ENCODE measurements at regions not wholly inside any gene's neighbourhood (a gene's known extent, or its start where the extent isn't known, plus 50 kb on each side); places are given as distances from the start of the nearest gene placed in this dataset.

GRCh38 chrX:99078301-99078700 is 1331.8 kb downstream of the PCDH19 start:
- DNase-seq (ENCODE audit: low spot score), result no peak

GRCh38 chrX:99077099-99077498 is 1333.0 kb downstream of the PCDH19 start:
- no peak for DNase-seq (ENCODE audit: low spot score)

- DNase-seq (ENCODE audit: low spot score), result no peak
These were observed 1336.5 kb downstream of the PCDH19 start for GRCh38 chrX:99073551-99073950.

- DNase-seq (ENCODE audit: low spot score), result no peak
These were observed 1358.4 kb downstream of the PCDH19 start for GRCh38 chrX:99051639-99052038.

- DNase-seq (ENCODE audit: low spot score), result no peak
These were observed 1376.7 kb downstream of the PCDH19 start for GRCh38 chrX:99033226-99033901.

- DNase-seq (ENCODE audit: low spot score), result no peak
These were observed 1399.1 kb downstream of the PCDH19 start for GRCh38 chrX:99010957-99011356.

- DNase-seq (ENCODE audit: low spot score), result no peak
These were observed 1408.8 kb downstream of the PCDH19 start for GRCh38 chrX:99001286-99001685.

- no peak for DNase-seq (ENCODE audit: low spot score)
These were observed 1447.1 kb downstream of the PCDH19 start for GRCh38 chrX:98962996-98963395.

- DNase-seq (ENCODE audit: low spot score), result no peak
These were observed 1454.1 kb downstream of the PCDH19 start for GRCh38 chrX:98956014-98956413.

- DNase-seq (ENCODE audit: low spot score), result no peak
These were observed 1470.6 kb downstream of the PCDH19 start for GRCh38 chrX:98939456-98939855.

GRCh38 chrX:98931216-98931615 is 1478.9 kb downstream of the PCDH19 start:
- no peak for DNase-seq (ENCODE audit: low spot score)

GRCh38 chrX:98924511-98924910 is 1485.6 kb downstream of the PCDH19 start:
- DNase-seq (ENCODE audit: low spot score), result no peak

- DNase-seq (ENCODE audit: low spot score), result no peak
These were observed 1512.9 kb downstream of the PCDH19 start for GRCh38 chrX:98897191-98897590.

GRCh38 chrX:98850639-98851038 is 1559.4 kb downstream of the PCDH19 start:
- DNase-seq (ENCODE audit: low spot score), result peak; percentile 1
